IMR-90 (cell line): ENCODE measurements at regions not wholly inside any gene's neighbourhood (a gene's known extent, or its start where the extent isn't known, plus 50 kb on each side); places are given as distances from the start of the nearest gene placed in this dataset.

Experiments
- BHLHE40 ChIP-seq: fragments of 150-350 bp; IDR thresholded peaks from 2 replicates; pipeline ENCODE4 v1.6.1; 2016; ENCODE audit warnings: mild to moderate bottlenecking, low read depth, low read length
- ELK1 ChIP-seq: fragments of 150-350 bp; IDR thresholded peaks from 2 replicates; pipeline ENCODE4 v1.6.1; 2016; ENCODE audit warnings: low read depth, mild to moderate bottlenecking, low read length, moderate library complexity, borderline replicate concordance
- FOS ChIP-seq: fragments of 150-350 bp; IDR thresholded peaks from 2 replicates; pipeline ENCODE4 v1.6.1; 2016; ENCODE audit warnings: low read depth, low read length
- MAFK ChIP-seq: IDR thresholded peaks from 2 replicates; pipeline ENCODE4 v1.6.1; 2012; ENCODE audit warnings: low read depth, low read length, improper control_type of control experiment
- MAZ ChIP-seq: IDR thresholded peaks from 2 replicates; pipeline ENCODE4 v1.6.1; 2012; ENCODE audit warnings: low read depth, mild to moderate bottlenecking, low read length, improper control_type of control experiment, moderate library complexity, borderline replicate concordance
- POLR2A ChIP-seq: IDR thresholded peaks from 2 replicates; pipeline ENCODE4 v1.6.1; 2012; ENCODE audit warnings: mild to moderate bottlenecking, low read depth, low read length
- RFX5 ChIP-seq: IDR thresholded peaks from 2 replicates; pipeline ENCODE4 v1.8.0; 2012; ENCODE audit warnings: low read depth, mild to moderate bottlenecking, low read length, moderate library complexity
- SMC3 ChIP-seq: fragments of 150-350 bp; IDR thresholded peaks from 2 replicates; pipeline ENCODE4 v1.6.1; 2016; ENCODE audit warnings: low read depth, mild to moderate bottlenecking, antibody characterized with exemption, low read length, moderate library complexity
- TF ChIP-seq, protein P1 (sequence below): conservative IDR thresholded peaks from 2 replicates; pipeline ENCODE4 v1.5.1; 2012; ENCODE audit warnings: mild to moderate bottlenecking, low read depth, low read length, improper control_type of control experiment

- TF ChIP-seq FOS (no peak), RFX5 (no peak), POLR2A (no peak), SMC3 (no peak), MAFK (no peak), ELK1 (no peak), BHLHE40 (no peak), MAZ (no peak)
- TF ChIP-seq, protein P1, sequence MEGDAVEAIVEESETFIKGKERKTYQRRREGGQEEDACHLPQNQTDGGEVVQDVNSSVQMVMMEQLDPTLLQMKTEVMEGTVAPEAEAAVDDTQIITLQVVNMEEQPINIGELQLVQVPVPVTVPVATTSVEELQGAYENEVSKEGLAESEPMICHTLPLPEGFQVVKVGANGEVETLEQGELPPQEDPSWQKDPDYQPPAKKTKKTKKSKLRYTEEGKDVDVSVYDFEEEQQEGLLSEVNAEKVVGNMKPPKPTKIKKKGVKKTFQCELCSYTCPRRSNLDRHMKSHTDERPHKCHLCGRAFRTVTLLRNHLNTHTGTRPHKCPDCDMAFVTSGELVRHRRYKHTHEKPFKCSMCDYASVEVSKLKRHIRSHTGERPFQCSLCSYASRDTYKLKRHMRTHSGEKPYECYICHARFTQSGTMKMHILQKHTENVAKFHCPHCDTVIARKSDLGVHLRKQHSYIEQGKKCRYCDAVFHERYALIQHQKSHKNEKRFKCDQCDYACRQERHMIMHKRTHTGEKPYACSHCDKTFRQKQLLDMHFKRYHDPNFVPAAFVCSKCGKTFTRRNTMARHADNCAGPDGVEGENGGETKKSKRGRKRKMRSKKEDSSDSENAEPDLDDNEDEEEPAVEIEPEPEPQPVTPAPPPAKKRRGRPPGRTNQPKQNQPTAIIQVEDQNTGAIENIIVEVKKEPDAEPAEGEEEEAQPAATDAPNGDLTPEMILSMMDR, result no peak
These were observed 670.8 kb downstream of the PCDH17 start for GRCh38 chr13:58302349-58302748.
